Stimulated activated naive CD4-positive, alpha-beta T cell (primary cell): ENCODE measurements at regions not wholly inside any gene's neighbourhood (a gene's known extent, or its start where the extent isn't known, plus 50 kb on each side); places are given as distances from the start of the nearest gene placed in this dataset.

Source experiments
- DNase-seq, 6 experiments: peaks; one replicate each; lab custom pipeline; 2025; lab: John Stamatoyannopoulos, UW

DNA sequence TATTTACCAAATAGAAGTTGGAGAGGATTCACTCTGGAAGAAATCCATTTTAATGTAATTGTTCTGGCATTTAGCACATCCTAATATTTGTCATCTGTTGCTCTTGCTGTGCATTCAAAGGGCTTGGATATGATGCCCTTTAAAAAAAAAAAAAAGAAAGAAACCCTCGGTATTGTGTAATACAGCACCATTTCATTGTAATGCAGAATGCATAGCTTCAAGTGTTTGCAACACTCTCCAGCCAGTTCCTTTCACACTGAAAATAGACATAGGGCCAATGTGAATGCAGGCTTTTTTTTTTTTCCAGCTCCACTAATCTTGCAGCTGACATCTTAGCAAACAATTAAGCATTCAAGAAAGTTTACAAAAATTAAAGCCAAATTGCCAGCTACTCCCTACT is 197.4 kb upstream of the POU3F2 start:
- no peak for DNase-seq

DNA sequence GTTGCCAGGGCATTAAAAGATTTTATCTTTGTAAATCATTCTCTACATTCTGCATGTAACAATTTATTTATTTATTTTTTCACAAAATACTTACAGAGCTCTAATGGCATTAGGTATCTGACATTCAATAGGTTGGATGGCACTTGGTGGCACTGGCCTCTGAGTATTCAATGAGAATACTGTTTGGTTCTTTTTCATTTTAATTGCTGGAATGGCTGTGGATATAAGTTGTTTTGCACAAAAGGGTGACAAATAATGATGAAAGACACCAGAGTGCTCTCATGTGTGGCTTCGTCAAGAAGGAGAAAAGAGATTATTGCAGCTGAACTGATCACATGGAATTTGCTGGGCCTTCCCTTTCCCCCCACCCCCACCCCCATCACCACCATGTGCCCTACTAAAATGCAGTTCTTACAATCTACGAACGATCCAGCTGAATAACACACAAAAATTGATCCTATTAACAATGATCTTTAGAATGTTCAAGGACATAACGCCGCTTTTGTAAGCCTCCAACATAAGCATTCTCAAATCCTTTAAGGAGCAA is 195.2 kb upstream of the POU3F2 start:
- DNase-seq: no peak

DNA sequence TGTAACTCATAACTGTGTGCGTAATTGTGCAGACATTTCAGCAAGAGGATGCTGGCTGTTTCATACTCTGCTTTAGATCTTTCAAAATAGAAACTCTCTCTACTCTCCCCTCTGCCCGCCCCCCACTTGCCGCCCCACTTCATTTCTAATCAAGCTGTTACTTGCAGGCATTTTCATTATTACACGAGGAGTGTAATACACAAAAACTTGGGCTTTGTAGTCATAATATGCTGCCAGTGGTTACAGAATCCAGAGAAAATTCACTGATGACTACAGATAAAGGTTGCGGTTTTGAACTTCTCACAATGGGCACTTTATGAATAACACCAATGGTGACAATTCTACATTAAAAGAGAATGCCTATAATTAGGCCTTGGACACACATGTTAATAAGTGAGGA is 194.0 kb upstream of the POU3F2 start:
- DNase-seq: no peak

DNA sequence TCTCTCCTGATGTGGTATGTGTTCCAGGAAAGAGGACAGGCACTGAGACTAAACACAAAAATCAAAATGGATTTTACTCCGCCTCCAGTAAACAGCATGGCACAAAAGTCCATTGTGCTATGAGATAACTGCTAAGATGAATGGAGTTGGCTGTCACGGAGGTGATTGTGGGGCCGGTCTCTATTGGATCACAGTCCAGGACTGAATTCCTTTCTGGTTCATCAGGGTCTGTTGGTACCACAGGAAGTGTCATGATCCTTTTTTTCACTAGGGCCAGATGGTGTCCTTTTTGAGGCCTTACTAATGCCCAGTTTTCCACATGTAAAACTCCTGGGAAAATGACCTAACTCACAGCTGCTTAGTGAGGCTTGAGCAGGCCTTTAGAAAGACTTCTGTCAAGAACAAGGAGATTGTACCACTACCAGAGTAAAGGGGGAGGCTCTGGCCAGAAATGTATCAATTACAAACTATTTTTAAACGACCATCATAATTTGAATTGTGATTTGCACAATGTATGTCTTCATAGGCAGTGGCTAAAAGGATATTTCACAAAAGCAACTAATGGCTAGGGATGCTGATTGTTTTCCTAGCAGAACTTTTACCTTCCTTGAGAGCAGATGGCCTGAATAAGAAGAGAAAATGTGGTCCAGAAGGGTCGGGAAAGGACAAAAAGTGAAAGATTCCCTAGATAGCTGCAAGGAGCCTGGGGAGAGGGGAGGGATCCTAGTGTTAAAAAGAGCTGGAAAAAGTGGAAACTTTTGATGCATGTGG is 192.2 kb upstream of the POU3F2 start:
- DNase-seq: no peak

DNA sequence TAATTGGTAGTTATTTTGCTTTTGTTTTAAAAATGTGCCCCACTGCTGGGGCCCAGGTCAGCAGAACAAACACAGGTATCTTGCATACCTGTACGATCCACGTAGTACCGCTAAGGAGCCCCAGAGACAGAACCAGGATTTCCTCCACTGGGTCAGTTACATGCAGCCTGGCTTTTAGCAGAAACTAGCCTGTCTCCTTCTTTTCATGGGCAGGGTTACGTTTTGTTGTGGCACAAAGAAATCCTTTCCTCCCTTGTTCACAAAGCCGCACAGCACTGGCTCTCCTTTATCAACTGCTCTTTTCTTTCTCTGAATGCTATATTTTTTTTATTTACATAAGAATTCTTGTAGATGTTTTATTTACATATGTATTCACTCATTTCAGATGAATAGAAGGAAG is 190.3 kb upstream of the POU3F2 start:
- no peak for DNase-seq

DNA sequence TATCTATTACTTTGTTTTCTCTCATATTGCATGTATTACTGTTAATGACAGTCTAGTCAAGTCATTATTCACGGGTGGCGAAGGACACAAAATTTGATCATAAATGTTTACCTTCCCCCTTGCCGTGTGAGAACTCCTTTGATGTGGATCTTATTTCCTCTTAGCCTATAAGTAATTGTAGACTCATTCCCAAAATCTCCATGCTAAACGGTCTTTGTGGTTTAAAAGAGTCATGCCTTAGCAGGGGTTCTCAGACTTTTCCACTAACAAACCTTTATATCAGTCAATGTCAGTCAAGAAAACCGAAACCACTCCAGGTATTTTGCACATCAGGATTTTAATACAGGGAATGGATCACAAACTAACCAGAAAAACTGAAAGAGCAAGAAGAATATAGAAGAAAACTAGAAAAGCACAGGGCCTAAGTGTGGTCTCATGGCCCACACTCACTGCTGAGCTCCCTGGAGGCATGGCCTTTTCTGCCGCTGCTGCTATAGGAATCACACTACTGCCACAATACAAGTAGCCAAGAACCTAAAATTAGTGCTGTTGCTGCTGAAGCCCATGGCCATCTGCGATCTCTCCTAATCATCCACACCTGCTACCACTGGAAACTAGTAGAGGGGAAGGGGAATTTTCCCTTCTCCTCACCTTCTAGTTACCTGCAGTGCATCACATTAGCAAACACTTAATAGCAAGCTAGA is 186.0 kb upstream of the POU3F2 start:
- DNase-seq: no peak

DNA sequence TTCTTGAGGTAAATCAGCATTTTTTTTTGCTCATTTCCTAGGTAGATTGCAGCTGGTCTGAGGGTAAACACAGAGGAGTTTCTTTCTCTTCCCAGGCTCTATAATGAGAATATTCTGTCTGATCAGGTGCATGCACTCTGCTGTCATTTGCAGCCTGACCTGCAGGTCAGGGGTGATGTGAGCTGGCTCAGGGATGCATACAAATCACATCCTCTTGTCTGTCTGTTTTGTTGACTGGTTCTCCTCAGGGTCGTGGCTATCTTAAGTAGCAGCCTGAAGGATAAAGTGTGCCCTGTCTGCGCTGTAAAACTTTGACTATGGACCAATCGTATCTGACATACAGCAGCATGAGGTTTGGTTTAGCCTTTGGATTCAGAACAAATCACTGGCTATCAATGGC is 183.4 kb upstream of the POU3F2 start:
- no peak for DNase-seq

DNA sequence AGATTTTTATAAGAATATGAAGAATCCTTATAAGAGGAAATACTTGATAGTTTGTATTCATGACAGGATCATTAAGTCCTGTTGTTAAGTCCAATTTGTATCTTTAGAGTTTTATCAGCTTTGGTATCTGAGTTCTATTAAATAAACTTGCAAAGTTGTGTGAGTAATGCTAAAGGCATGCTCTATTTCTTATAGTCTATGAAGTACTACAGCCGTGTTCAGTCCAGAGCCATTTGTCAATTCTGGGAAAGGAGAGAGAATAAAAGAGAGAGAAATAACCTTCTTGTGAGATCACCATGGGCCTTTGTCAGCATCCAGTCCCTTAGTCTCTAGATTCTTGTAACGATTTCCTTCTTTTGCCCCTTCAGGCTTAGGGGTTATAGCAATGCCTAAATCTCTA is 181.2 kb upstream of the POU3F2 start:
- DNase-seq: no peak

DNA sequence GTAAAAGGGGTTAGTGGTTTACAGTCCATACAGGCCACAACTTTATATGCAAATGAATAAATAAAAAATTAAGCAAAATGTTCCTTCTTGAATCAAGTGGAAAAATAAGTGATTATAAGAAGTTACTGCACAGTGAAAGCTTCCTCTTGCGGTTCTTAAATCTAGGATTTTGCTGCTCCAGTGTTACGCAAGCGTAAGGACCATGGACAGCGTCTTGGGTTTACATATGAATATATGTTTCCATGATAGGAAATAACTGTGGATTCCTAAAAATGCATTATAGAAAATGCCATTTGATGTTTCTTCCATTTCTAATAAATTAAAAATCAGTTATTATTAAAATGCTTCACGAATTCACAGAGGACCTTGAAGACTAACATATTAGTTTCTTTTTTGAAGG is 176.6 kb upstream of the POU3F2 start:
- DNase-seq: no peak

DNA sequence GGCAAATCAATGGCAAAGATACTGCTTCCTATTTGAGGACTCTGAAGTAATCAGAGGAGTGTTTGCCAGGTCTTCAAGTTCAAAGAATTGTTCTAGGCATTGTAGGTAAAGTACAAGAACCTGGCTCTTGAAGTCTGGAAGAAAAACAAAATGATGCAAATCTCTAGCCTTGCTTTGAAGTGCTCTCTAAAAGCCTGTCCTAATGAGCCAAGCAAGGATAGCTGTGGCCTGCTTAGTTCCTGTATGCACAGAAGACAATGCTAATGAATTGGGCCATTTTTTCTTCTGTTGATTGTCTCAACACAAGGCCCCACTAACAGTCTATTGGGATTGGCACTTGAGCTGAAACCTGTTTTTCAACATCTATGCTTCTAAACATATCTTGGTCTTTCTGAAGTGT is 165.0 kb upstream of the POU3F2 start:
- no peak for DNase-seq

DNA sequence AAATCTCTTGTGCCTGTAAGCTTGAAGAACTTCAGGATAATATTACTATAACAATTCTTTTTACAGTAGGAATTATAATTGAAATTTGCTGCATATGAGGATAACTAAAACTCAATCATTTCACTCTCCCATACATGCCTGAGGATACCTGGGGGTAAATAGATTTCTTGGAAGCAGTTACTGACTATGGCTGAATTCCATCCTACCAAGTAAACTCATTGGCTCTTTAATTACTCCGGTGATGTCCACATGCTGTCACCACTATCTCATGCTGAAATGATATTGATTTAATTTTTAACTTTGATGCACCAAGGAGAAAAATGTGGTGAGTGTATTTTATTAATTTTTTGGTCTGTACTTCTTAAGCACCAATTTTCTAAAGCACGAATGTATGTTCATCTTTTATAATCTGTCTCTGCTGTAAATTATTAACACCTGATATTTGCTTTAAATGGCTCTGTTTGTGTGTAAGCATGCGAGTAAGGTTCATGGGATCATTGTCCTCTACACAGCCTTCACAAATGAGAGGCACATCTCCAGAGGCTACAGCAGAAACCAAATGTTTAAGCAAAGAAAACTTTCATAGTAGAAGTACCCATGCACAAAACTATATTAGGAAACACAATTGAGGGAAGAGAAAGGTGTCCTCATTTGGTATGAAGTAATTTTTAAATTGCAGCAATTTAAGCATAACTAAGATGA is 164.2 kb upstream of the POU3F2 start:
- no peak for DNase-seq

DNA sequence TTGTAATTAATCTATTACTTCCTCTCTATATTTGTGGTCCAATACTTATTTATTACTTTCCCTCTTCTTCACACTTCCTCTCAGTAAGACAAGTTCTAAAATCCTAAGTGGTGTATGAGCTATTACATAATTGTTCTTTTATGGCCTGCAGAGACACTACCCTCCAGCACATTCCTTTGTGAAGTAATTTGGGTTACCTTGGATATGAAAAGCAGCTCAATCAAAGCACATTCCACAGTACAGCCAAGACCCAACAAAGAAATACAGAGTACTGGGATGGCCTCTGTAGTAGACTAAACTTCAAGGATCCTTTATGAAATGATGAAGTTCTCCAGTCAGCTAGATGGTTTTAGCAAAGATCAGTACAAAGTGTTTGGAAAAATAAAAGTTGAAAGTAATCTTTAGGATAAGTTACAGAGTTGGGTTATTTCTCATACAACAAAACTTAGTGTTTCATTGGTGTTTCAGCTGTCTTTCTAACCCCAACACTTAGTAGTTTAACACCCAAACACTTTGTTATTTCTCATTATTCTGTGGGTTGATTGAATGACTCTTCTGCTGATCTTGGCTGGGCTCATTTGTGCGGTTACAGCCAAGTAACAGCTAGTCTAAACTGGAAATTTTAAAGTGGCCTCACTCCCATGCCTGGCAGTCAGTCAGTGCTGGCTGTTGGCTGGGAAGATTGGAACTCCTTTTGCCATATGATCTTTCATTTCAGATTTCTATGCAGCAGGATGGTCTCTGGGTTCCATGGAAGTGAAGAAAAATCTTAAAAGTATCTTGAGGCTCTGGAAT is 161.5 kb upstream of the POU3F2 start:
- DNase-seq: no peak

DNA sequence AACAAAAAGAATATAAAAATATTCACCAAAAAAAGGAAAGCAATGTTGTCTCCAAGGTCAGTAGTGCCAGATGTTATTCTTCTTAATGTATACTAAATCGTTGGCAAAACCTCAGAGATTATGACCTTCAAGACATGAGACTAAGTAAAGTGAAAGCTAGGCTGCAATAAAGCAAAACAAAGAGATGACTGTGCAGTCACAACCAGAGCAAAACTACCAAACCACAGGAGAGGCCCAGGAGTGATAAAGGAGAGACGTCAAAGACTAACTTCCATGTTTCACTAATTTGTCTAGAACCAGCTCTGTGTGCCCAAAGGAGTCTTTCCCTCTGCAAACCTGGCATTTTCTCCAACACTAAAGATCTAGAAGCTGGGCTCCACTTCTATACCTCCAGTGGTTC is 155.9 kb upstream of the POU3F2 start:
- no peak for DNase-seq

DNA sequence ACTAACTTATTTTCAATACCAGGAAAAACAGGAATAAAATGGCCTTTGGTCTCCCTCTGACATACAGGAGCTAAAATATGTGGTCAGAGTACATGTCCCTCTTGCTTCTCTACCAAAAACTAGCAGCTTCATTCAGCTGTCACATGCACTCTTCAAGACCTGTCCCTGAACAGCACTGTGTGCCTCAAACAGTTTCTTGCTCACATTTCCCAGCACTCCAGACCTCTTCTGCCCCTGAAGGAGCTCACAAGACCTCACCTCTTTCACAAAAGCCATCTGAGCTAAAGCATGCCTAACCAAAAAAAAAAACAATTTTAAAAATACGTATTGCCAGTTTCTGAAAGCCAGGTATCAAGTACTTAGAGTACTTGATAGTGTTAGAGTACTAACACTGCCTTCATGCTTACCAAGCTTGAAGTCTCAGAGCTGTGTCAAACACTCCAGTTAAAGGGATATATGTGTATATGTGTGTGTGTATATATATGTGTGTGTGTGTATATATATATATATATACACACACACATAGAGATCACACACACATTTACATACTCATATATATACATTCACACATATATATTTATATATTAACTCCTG is 148.3 kb upstream of the POU3F2 start:
- no peak for DNase-seq

DNA sequence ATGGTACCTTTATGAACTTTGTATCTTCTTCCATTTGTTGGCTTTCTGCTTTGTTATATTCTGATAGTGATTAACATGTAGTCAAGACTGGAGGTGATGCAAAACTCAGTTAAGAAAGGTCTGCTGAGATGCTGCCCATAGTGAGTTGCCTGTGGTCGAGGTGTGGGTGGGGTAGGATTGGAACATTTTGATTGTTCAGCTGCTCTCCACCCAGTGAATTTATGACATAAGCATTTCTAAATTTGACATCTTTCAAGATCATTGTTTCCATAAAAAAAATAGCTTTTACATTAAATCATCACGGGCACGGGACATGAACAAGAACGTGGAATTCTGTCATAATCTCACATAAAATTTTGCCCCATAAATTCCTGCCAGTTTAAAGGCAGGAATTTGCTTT is 146.6 kb upstream of the POU3F2 start:
- no peak for DNase-seq

DNA sequence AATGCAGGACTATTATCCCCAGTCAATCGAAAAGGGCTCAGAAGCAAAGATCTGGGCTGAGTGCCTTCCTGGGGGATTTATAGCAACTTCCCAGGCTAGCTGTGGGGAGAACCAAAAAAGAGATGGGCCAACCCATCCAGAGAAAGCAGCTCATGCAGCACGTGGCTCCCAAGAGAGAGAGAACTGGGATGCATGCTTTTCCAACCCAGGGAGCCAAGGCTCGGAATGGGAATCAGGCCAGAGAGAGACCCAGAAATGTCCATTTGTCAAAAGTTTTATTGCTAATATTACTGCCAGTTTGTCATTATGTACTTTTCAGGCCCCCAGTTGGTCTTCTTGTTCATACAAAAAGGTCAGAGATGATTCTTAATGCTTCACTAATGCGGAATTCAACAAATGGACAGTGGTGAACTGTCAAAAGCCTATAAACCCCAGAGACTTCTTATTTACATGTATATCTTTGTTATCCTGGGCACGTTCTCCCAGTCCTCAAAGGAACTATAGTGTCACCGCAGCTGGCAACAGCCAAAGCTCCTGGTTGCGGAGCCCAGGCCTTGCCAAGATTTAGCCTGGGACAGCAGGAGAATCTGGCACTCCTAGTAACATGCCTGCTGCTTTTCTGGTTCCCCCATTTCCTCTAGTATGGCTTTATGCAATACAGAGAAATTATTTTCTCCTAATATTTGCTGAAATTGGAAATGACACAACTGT is 139.1 kb upstream of the POU3F2 start:
- DNase-seq: no peak

DNA sequence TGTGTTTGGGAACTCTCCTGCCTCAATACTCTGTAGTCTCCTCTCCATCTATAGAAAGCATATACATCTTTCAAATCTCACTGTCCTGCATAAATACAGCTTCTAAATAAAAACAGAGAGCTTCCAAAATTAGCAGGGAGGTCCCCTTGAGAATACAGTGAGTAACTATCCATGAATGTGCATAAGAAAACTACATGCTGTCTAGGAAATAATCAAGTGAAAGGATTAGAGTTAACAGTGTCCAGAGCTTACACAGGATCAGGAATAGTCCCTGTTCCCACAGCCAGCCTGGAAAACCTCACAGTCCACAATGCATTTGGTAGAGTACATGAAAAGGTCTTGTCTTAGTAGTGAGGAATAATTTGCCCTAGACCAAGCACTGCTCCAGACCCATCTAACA is 123.0 kb upstream of the POU3F2 start:
- DNase-seq: no peak

DNA sequence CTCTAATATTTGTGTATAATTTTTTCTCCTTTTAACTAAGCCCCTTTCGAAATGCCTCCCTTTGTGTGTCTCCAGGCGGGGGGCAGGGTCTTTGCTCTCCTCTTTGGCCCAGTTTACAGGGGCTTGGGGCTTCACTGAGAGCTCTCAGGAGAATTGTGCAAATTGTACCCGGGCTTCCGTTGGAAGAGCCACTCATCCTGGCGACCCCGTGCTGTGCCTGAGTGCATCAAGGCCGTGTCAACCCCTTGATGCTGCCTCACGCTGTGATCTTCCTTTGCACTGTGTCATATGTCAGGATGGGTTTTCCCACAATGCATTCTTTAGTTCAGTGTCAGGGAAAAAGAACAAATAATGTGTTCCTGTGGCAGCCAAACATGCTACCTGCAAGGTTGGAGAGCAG is 118.0 kb upstream of the POU3F2 start:
- DNase-seq: no peak

DNA sequence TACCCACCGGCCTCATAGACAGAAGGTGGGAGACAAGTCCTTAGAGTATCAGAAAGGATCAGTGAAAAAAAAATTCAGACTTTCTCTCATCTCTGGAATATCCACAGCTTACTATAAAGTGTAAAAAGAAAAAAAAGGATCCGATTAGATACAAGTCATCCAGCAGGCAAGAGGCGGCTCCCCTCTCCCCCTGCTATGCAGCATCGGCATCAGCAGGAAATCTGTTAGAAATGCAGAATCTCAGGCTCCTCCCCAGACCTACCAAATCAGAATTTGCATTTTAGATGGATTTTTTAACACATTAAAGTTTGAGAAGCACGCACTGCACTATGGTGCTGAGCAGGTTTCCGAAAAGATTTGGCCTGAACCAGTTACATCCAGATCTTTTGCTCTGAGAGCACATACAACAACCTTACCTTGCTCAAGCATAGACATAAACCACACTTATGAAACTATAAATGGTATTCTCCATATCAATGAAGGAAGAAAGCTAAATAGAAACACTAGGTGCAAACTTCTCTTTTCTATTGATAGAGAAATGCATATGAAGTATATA is 117.0 kb upstream of the POU3F2 start:
- DNase-seq: no peak

DNA sequence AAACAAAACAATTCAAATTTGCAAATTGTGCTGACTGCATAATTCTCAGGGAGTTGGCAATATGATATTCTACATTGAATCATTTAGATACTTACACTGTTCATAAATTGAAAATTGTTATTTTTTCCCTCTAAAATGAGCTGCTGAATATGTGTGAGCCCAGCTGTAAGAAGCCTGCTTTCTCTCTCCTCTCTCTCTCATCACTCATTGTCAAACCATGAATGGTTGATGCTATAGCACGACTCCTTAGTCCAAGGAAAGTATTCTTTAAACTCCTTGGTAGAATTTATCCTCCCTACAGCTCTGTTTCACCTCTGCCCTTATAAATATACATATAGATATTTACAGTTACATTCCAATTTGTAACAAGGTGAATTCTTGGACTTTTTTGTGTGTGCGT is 116.4 kb upstream of the POU3F2 start:
- DNase-seq: no peak

DNA sequence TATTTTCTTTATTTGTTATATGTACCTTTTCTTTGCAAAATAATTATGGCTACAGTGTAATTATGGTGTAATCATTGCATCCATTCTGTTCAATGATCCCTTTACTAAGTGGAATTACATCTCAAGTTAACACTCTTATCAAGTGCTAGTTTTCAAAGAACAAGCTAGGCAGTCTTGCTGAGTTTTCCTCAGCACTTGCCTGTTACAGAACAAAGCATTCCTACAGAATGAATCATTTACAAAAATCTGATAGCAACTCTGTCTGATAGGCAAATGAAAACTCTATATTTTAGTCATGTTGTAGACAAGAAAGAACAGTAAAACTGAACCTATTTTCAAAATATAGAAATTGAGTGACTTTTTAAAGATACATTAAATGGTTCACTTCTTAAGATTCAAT is 109.8 kb upstream of the POU3F2 start:
- no peak for DNase-seq
